HG02798 (cell line): ENCODE measurements at regions not wholly inside any gene's neighbourhood (a gene's known extent, or its start where the extent isn't known, plus 50 kb on each side); places are given as distances from the start of the nearest gene placed in this dataset.

Experiments
- ATAC-seq: cut with Tn5 transposase; IDR thresholded peaks from one replicate; pipeline ENCODE4 v1.9.1; 2021; ENCODE audit warnings: mild to moderate bottlenecking; ENCODE audit not compliant: unreplicated experiment, poor library complexity

GRCh38 chr13:44084146-44084545 is 204.4 kb downstream of the LACC1 start:
- no peak for ATAC-seq

- no peak for ATAC-seq
These were observed 206.7 kb downstream of the LACC1 start for GRCh38 chr13:44086389-44086788.

DNA sequence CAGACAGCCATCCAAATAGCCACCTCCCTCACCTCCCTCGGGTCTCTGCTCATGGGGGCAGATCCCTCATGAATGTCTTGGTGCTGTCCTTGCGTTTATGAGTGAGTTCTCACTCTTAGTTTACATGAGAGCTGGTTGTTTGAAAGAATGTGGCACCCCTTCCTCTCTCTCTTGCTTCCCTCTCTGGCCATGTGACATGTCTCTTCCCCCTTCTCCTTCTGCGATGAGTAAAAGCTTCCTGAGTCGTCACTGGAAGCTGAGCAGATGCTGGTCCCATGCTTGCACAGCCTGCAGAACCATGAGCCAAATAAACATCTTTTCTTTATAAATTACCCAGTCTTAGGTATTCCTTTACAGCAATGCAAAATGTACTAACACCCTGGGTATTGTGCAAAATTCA is 208.7 kb downstream of the LACC1 start:
- ATAC-seq, result no peak

- ATAC-seq, result no peak
These were observed 209.3 kb downstream of the LACC1 start for GRCh38 chr13:44088991-44089413.

GRCh38 chr13:44089452-44089851 is 209.7 kb downstream of the LACC1 start:
- ATAC-seq, result no peak

DNA sequence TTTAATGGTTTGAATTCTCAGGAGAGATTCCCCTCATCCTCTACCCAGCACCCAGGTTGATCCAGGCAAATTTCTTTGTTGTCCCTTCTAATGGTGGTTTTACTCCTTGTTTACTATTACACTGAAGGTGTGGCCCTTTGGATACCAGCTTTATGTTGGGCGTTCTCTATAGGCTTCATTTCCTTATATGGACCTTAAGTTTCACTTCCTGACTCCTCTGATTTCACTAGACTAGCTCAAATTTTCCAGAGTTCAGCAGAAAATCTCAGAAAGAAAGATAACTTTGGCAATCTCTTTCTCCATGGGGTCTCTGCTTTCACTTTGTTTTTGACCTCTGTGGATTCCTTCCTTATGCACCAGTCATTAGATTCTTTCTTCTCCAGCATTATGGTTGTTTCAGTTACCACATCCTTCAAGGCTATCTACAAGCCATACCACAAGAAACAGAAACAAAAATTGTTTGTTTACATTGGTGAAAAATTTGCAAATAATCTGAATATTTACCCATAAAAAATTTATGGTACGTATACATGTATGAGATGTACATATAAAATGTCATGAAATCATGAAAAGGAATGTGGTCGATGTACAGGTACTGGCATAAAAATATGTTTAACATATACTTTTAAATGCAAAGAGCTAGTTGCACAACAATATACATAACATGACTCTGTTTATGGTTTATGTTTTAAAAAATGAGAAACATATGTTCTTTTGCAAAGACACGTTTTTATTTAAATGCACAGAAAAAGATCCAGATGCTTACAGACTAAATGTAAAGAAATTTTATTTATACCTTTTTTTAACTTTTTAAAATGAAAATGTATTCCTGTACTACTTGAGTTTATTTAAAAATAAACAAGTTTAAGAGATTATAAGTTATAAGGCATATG is 212.6 kb downstream of the LACC1 start:
- no peak for ATAC-seq

GRCh38 chr13:44093607-44094564 is 214.2 kb downstream of the LACC1 start:
- no peak for ATAC-seq

GRCh38 chr13:44096901-44097300 is 217.2 kb downstream of the LACC1 start:
- no peak for ATAC-seq

GRCh38 chr13:44098559-44098958 is 218.9 kb downstream of the LACC1 start:
- no peak for ATAC-seq

DNA sequence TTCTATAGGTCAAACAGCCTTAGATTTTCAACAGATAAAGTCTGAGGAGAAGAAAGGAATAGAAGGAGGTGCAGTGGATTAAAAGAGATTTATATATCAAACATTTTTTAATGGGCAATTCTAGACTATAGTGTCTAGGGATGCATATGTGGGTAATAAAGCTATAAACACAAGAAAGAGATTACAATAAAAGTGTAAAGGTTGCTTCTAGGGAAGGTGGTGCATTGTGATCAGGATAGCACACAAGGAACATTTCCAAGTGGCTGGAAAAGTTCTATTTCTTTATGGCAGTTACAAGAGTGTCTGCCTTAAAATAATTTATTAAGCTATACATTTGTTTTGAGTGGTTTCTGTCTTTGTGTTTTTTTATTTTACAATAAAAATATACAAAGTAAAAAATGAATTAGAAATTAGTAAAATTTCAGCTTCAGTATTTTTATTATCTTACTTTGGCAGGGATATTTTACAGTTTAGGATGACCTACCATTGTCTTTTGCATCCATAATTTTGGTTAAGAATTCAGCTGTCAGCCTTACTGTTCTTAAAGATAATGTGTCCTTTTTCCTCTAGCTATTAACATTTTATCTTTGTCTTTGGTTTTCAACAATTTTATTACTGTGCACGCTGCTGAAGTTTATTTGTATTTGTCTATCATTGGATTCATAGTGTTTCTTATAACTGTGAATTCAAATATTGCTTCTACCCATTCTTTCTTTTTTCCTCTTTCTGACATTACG is 221.8 kb downstream of the LACC1 start:
- ATAC-seq, result no peak

GRCh38 chr13:44103429-44104196 is 223.9 kb downstream of the LACC1 start:
- no peak for ATAC-seq

DNA sequence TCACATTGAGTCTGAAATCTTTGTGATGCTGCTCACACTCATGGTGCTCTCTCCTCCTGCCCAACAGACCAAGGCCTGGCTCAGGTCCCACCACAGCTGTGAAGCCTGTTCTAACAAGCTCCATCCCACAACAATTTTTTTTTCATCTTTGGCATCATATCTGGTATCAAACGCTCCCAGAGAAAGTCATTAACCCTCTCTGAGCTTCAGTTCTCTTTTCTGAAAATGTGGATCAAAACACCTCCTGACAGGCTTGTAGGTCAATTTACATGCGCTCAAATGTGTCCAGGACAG is 224.4 kb downstream of the LACC1 start:
- no peak for ATAC-seq

- no peak for ATAC-seq
These were observed 225.3 kb downstream of the LACC1 start for GRCh38 chr13:44104969-44105368.

- ATAC-seq, result no peak
These were observed 226.8 kb downstream of the LACC1 start for GRCh38 chr13:44106266-44107152.

- ATAC-seq, result no peak
These were observed 227.8 kb downstream of the LACC1 start for GRCh38 chr13:44107357-44108121.

- no peak for ATAC-seq
These were observed 228.7 kb downstream of the LACC1 start for GRCh38 chr13:44108331-44108858.

DNA sequence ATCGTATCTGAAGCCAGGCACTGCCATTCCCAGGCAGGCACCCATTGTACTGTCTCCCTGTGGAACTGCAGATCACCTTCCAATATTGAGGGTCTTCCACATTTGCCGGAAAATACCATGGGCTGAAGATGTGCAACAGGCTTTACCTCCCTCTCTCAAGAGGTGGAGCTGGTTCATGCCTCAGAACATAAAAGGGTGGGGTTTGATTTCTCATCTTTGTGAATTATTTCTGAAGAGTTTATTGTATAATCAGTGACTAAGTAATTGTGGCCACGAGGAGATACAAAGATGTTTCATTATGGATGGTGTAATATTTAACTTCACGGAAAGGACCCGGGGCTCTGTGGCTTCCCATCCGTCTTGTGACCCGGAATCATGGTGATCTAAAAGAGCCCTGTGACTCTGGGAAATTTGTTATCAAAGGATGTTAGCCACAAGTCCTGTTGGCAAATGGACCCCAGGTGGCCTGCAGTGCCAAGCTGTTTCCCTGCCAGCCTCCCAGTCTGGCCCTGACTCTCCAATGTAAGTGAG is 230.5 kb downstream of the LACC1 start:
- ATAC-seq, result no peak

DNA sequence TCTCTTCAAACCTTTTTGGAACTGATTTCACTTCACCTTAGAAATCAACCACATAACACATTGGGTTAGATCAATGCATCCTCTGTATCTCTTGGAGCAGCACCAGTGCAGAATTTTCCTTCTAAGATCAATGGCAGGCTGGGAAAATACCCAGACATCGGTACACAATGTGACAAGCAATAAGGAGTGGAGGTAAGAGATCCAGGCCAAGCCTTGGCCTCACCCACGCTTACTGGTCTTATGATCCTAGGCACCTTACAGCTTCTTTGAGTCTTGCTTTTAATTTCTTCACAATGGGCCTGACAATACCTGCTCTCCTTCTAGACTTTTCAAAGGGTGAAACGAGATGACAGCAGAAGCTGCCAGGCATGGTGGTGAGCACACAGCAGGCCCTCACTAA is 232.0 kb downstream of the LACC1 start:
- no peak for ATAC-seq
